Psoas muscle (tissue), 7 donors: ENCODE measurements at regions not wholly inside any gene's neighbourhood (a gene's known extent, or its start where the extent isn't known, plus 50 kb on each side); places are given as distances from the start of the nearest gene placed in this dataset.
A peak's percentile ranks its signal among the peaks of the same experiment; 100 is the strongest.

Experiments
- ATAC-seq, 4 donors: fragments of 200-7000 bp; cut with Tn5 transposase; one replicate each; pipeline ENCODE4 v1.9.1; 2020; ENCODE audit warnings: moderate library complexity in 3 of 4, mild to moderate bottlenecking in 2 of 4
- DNase-seq, 2 donors: peaks; one replicate each; pipeline ENCODE4 v3.0.0-alpha.2; 2020
- H3K27ac ChIP-seq: fragments of 200-600 bp; one replicate; pipeline ENCODE4 v1.8.0; 2022
- H3K27me3 ChIP-seq, 3 donors: fragments of 200-600 bp in 1 of 3; one replicate each; pipeline versions ENCODE4 v1.6.1 to v1.8.0; 2013 to 2022; ENCODE audit warnings: low read length in 2 of 3, mild to moderate bottlenecking in 2 of 3, moderate library complexity in 1 of 3; ENCODE audit not compliant: insufficient read depth in 3 of 3
- H3K36me3 ChIP-seq, 2 donors: fragments of 200-600 bp in 1 of 2; one replicate each; pipeline versions ENCODE4 v1.6.1 to v1.8.0; 2013 to 2022; ENCODE audit warnings: low read depth in 1 of 2, mild to moderate bottlenecking in 1 of 2, moderate library complexity in 1 of 2; ENCODE audit not compliant: insufficient read depth in 1 of 2
- H3K4me1 ChIP-seq: fragments of 200-600 bp; one replicate; pipeline ENCODE4 v1.8.0; 2022
- H3K4me3 ChIP-seq: fragments of 200-600 bp; one replicate; pipeline ENCODE4 v1.8.0; 2022; ENCODE audit warnings: mild to moderate bottlenecking
- H3K9me3 ChIP-seq: fragments of 200-600 bp; one replicate; pipeline ENCODE4 v1.8.0; 2022
- CTCF ChIP-seq: fragments of 200-600 bp; IDR thresholded peaks from one replicate; pipeline ENCODE4 v1.8.0; 2022; ENCODE audit warnings: antibody characterized with exemption
- WGBS, 3 donors: extraction: QIAGEN DNeasy Blood & Tissue Kit; methylation state at CpG; one replicate each; pipeline versions ENCODE4 v1.1.6 to v1.1.7; 2013; 5-methylcytosine and 5-hydroxymethylcytosine counted together
- intact Hi-C, 2 donors: fragments of 100-400 bp; cut with DNase I; formaldehyde crosslinking; loops; one replicate each; pipeline versions ENCODE4 v1.11.0 to v1.14.2; 2022
- donor health status: healthy with polysubstance abuse.
- donor health status: DM: no; HTN: no; CAD: no; lungs with moderate emphysema.
- donor health status: Bipolar disorder and iron deficiency.
- donor health status: healthy.
- donor health status: DM: yes; HTN: yes; CAD: no.
- donor health status: DM: no; HTN: no; CAD: no.
- donor health status: DM: yes; HTN: yes; CAD: no.

GRCh38 chr13:106709522-106709921 is 141.6 kb upstream of the ARGLU1 start:
- no peak for TF ChIP-seq CTCF
- H3K27ac ChIP-seq = peak overlapping the region; percentile 60
- H3K27me3 ChIP-seq = no peaks in the 10 kb centered on the region
- no peaks in the 10 kb centered on the region for H3K9me3 ChIP-seq
- 35 to 51% (median 43%) methylated on average over 3 of the region's 3 CpGs for WGBS, 3 donors
- ATAC-seq = peak in 3 of 4 donors; percentile 37 to 68 (median 67)
- DNase-seq = no peak
- H3K4me3 ChIP-seq = peak overlapping the region; percentile 32
- intact Hi-C loops = no loop called here
- no peaks in the 10 kb centered on the region for H3K36me3 ChIP-seq
- H3K4me1 ChIP-seq = no peaks in the 10 kb centered on the region

GRCh38 chr13:106702505-106702904 is 134.6 kb upstream of the ARGLU1 start:
- Histone ChIP-seq H3K4me3 (no peak overlapping the region), H3K27ac (peak overlapping the region; percentile 10), H3K36me3 (no peaks in the 10 kb centered on the region), H3K9me3 (no peaks in the 10 kb centered on the region), H3K4me1 (no peaks in the 10 kb centered on the region), H3K27me3 (no peaks in the 10 kb centered on the region)
- 56 to 66% (median 63%) methylated on average over 9 of the region's 9 CpGs for WGBS, 3 donors
- no peak for TF ChIP-seq CTCF
- DNase-seq (no peak), ATAC-seq (no peak)
- intact Hi-C loops = loop anchor here in 1 of 2 donors (1.0 kb wide), 1 partner anchor 215 kb away; no protein-coding TSS in a partner anchor

GRCh38 chr13:106701771-106702341 is 133.9 kb upstream of the ARGLU1 start:
- Histone ChIP-seq H3K36me3 (no peaks in the 10 kb centered on the region), H3K27me3 (no peaks in the 10 kb centered on the region), H3K4me3 (no peak overlapping the region), H3K9me3 (no peaks in the 10 kb centered on the region), H3K4me1 (no peaks in the 10 kb centered on the region), H3K27ac (no peak overlapping the region)
- 63 to 68% (median 64%) methylated on average over 17 of the region's 17 CpGs for WGBS, 3 donors
- TF ChIP-seq CTCF = no peak
- peak; percentile 21 to 56 (median 48) for ATAC-seq
- peak; percentile 16 to 48 for DNase-seq
- intact Hi-C loops = loop anchor here in 1 of 2 donors (1.0 kb wide), 1 partner anchor 215 kb away; no protein-coding TSS in a partner anchor

DNA sequence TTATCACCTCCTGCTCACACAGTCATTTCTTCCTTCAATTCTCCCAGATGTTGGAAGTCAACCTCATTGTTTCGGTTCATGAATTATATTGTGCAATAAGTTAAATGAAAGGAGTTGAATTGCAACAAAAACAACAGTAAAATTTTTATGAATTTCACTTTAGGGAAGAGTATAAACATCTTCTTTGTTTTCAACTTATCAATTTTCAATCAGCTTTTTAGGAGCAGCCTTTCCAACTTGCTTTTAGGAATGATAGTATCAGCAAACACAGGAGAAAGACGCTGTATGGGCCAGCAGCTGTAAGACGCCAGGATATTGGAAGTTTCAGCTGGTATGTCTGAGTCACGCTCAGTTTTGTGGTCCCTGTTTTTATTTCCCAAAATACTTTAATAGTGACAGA is 132.5 kb upstream of the ARGLU1 start:
- no peaks in the 10 kb centered on the region for H3K27me3 ChIP-seq
- no peaks in the 10 kb centered on the region for H3K36me3 ChIP-seq
- no peak overlapping the region for H3K27ac ChIP-seq
- 44 to 55% (median 51%) methylated on average over 4 of the region's 4 CpGs for WGBS, 3 donors
- intact Hi-C loops = no loop called here
- H3K4me3 ChIP-seq = no peak overlapping the region
- DNase-seq = no peak
- H3K4me1 ChIP-seq = no peaks in the 10 kb centered on the region
- no peak for TF ChIP-seq CTCF
- H3K9me3 ChIP-seq = no peaks in the 10 kb centered on the region
- ATAC-seq = no peak

DNA sequence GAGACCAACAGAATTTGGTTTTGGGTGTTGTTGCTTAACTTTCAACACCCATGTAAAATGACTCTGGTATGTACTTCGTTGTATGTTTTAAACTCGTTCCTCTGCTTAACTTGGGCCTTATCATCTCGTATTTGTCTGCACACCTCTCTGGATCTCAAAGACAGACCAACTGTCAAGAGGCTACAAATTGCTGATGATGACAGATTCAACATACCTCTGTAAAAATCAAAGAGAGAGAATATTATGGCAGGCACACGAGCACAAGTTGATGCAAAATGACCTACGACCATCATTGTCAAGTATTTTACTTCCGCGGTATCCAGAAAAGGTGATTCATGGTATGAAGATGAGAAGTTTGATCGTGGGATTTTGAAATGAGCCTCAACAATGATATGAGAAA is 132.1 kb upstream of the ARGLU1 start:
- Histone ChIP-seq H3K9me3 (no peaks in the 10 kb centered on the region), H3K27ac (no peak overlapping the region), H3K36me3 (no peaks in the 10 kb centered on the region), H3K27me3 (no peaks in the 10 kb centered on the region), H3K4me1 (no peaks in the 10 kb centered on the region), H3K4me3 (no peak overlapping the region)
- ATAC-seq (no peak), DNase-seq (no peak)
- intact Hi-C loops = no loop called here
- no peak for TF ChIP-seq CTCF
- 85 to 89% (median 89%) methylated on average over 8 of the region's 8 CpGs for WGBS, 3 donors
